SU-DHL-6 (cell line): ENCODE measurements at regions not wholly inside any gene's neighbourhood (a gene's known extent, or its start where the extent isn't known, plus 50 kb on each side); places are given as distances from the start of the nearest gene placed in this dataset.

ENCODE experiments used
- EZH2phosphoT487 ChIP-seq: fragments of 200-600 bp; sonication (generic), shearing (Covaris generic); conservative IDR thresholded peaks from 2 replicates; pipeline ENCODE4 v1.6.1; 2018; ENCODE audit warnings: mild to moderate bottlenecking, antibody characterized with exemption, low read length, moderate library complexity, mixed read lengths
- TF ChIP-seq, protein P1 (sequence below): fragments of 200-600 bp; sonication (generic); IDR thresholded peaks from one replicate; pipeline ENCODE4 v1.5.1; 2017; ENCODE audit warnings: antibody characterized with exemption, mild to moderate bottlenecking, low read length, moderate library complexity; ENCODE audit not compliant: insufficient read depth, poor library complexity, severe bottlenecking

DNA sequence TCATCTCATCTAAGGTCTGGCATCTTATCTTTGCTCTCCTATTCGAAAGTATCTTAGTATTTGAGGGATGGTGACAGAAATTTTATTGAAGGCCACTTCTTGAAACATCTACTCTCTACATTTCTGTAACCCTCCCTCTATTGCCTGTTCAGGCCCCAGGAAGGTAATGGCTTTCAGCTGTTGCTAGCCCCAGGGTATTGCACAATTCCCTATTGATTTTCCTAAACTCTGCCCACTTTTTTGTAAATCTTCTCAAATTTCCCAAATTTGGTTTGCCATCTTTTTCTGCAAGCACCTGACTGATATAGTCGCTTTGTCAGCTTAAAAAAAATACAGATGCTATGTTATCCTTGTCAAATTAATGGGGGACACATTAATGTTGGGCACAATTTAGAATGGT, 242.1 kb downstream of the RAP2B start:
- TF ChIP-seq, protein P1, sequence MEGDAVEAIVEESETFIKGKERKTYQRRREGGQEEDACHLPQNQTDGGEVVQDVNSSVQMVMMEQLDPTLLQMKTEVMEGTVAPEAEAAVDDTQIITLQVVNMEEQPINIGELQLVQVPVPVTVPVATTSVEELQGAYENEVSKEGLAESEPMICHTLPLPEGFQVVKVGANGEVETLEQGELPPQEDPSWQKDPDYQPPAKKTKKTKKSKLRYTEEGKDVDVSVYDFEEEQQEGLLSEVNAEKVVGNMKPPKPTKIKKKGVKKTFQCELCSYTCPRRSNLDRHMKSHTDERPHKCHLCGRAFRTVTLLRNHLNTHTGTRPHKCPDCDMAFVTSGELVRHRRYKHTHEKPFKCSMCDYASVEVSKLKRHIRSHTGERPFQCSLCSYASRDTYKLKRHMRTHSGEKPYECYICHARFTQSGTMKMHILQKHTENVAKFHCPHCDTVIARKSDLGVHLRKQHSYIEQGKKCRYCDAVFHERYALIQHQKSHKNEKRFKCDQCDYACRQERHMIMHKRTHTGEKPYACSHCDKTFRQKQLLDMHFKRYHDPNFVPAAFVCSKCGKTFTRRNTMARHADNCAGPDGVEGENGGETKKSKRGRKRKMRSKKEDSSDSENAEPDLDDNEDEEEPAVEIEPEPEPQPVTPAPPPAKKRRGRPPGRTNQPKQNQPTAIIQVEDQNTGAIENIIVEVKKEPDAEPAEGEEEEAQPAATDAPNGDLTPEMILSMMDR: no peak
- no peak for TF ChIP-seq EZH2phosphoT487
